K562 (cell line): ENCODE measurements at regions not wholly inside any gene's neighbourhood (a gene's known extent, or its start where the extent isn't known, plus 50 kb on each side); places are given as distances from the start of the nearest gene placed in this dataset.

Source experiments
- HIVEP1 ChIP-seq: fragments of 250-450 bp; sonication (Bioruptor Pico); IDR thresholded peaks from 2 replicates; pipeline ENCODE4 v1.4.0; 2020; ENCODE audit warnings: mild to moderate bottlenecking
- HLTF ChIP-seq: fragments of 450-650 bp; IDR thresholded peaks from 2 replicates; pipeline ENCODE4 v1.6.1; 2016
- KAT2B ChIP-seq: IDR thresholded peaks from one replicate; pipeline ENCODE4 v1.6.1; 2012; ENCODE audit warnings: low read depth, mild to moderate bottlenecking, control low read depth, inconsistent platforms, low read length, moderate library complexity
- PREB ChIP-seq: sonication (generic); formaldehyde crosslinking; IDR thresholded peaks from 2 replicates; pipeline ENCODE4 v1.8.1; 2023; ENCODE audit warnings: mild to moderate bottlenecking, missing genetic modification reagents
- SMARCA5 ChIP-seq: fragments of 450-650 bp; IDR thresholded peaks from 2 replicates; pipeline ENCODE4 v1.6.1; 2016
- TBL1XR1 ChIP-seq, 2 experiments: IDR thresholded peaks; 2 replicates each; pipeline ENCODE4 v1.6.1; 2012; ENCODE audit warnings: improper control_type of control experiment in 2 of 2, low read length in 2 of 2, mild to moderate bottlenecking in 1 of 2
- USF1 ChIP-seq: sonication (generic); formaldehyde crosslinking; IDR thresholded peaks from 2 replicates; pipeline ENCODE4 v1.9.0; 2022; ENCODE audit warnings: mild to moderate bottlenecking, missing genetic modification reagents
- ZBTB12 ChIP-seq: fragments of 250-450 bp; sonication (Bioruptor Pico); IDR thresholded peaks from 2 replicates; pipeline ENCODE4 v1.4.0; 2020
- ZBTB34 ChIP-seq: fragments of 250-450 bp; sonication (Bioruptor Pico); IDR thresholded peaks from 2 replicates; pipeline ENCODE4 v1.8.0; 2021; ENCODE audit warnings: mild to moderate bottlenecking, moderate library complexity
- ZNF165 ChIP-seq: fragments of 250-450 bp; sonication (Bioruptor Pico); IDR thresholded peaks from 2 replicates; pipeline ENCODE4 v1.4.0; 2020; ENCODE audit warnings: borderline replicate concordance
- ZNF239 ChIP-seq: fragments of 250-450 bp; sonication (Bioruptor Pico); IDR thresholded peaks from 2 replicates; pipeline ENCODE4 v1.4.0; 2020; ENCODE audit warnings: mild to moderate bottlenecking
- ZNF277 ChIP-seq: fragments of 250-450 bp; sonication (Bioruptor Pico); IDR thresholded peaks from 2 replicates; pipeline ENCODE4 v1.8.0; 2022; ENCODE audit warnings: inconsistent platforms, mild to moderate bottlenecking, moderate library complexity, borderline replicate concordance
- ZNF347 ChIP-seq: fragments of 450-650 bp; formaldehyde crosslinking; IDR thresholded peaks from 2 replicates; pipeline ENCODE4 v1.4.0; 2020; ENCODE audit warnings: low read depth, mild to moderate bottlenecking, moderate library complexity
- ZNF408 ChIP-seq: fragments of 250-450 bp; sonication (Bioruptor Pico); IDR thresholded peaks from 2 replicates; pipeline ENCODE4 v1.4.0; 2020; ENCODE audit warnings: low read depth, mild to moderate bottlenecking, moderate library complexity
- ZNF41 ChIP-seq: fragments of 250-450 bp; sonication (Bioruptor Pico); conservative IDR thresholded peaks from 2 replicates; pipeline ENCODE4 v1.4.0; 2020; ENCODE audit warnings: mild to moderate bottlenecking
- ZNF518B ChIP-seq: fragments of 250-450 bp; sonication (Bioruptor Pico); IDR thresholded peaks from 2 replicates; pipeline ENCODE4 v1.5.0; 2021; ENCODE audit warnings: mild to moderate bottlenecking, moderate library complexity

- TF ChIP-seq ZBTB12 (CRISPR knock-in tag) = 0 out of 2 replicates have a peak, but pooled peaks have one; percentile 36
- no peak for TF ChIP-seq ZNF518B (CRISPR knock-in tag)
- peak; percentile 58; the same call in 1 of the 2 replicates for TF ChIP-seq ZNF41 (CRISPR knock-in tag)
- no peak for TF ChIP-seq KAT2B
- no peak for TF ChIP-seq HIVEP1 (CRISPR knock-in tag)
- TF ChIP-seq ZNF408 (CRISPR knock-in tag) = no peak
- TF ChIP-seq ZBTB34 (CRISPR knock-in tag) = 0 out of 2 replicates have a peak, but pooled peaks have one; percentile 18
- peak; percentile 69 for TF ChIP-seq ZNF239 (CRISPR knock-in tag)
- no peak for TF ChIP-seq PREB
- TF ChIP-seq ZNF165 (CRISPR knock-in tag) = no peak
- no peak for TF ChIP-seq ZNF347 (CRISPR knock-in tag)
- no peak for TF ChIP-seq SMARCA5
- TF ChIP-seq HLTF = no peak
- no peak for TF ChIP-seq USF1 (CRISPR knock-in tag)
- TF ChIP-seq TBL1XR1 (IDR thresholded peaks at IDR 0.05; ENCODE audit: low read length in 2 of 2) = no peak
- no peak for TF ChIP-seq ZNF277 (CRISPR knock-in tag)
These were observed 968.7 kb downstream of the CNTNAP5 start (continued) for GRCh38 chr2:124993809-124994208.
